Right lung (tissue), 2 donors: ENCODE measurements at regions not wholly inside any gene's neighbourhood (a gene's known extent, or its start where the extent isn't known, plus 50 kb on each side); places are given as distances from the start of the nearest gene placed in this dataset.

ENCODE experiments used
- DNase-seq, 2 donors: peaks; one replicate each; pipeline ENCODE4 v3.0.0-alpha.2; 2013

DNA sequence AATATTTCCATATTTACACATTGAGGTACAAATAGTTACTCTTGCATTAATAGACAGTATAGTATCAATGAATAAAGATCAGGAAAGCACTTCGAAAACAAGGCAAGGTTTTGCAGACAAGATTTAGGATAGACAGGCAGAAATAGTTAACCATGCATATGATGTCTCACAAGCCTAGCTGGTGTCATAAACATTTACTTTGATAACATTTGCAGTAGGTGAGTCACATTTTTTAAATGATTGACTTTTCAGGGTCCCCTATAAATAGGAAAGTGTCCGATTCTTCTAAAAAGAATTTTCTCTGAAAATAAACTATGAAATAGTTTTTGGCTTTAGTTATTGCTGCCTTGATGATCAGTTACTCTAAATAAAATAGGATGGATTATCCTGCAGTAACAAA, 162.1 kb downstream of the SNX18 start:
- no peak for DNase-seq

DNA sequence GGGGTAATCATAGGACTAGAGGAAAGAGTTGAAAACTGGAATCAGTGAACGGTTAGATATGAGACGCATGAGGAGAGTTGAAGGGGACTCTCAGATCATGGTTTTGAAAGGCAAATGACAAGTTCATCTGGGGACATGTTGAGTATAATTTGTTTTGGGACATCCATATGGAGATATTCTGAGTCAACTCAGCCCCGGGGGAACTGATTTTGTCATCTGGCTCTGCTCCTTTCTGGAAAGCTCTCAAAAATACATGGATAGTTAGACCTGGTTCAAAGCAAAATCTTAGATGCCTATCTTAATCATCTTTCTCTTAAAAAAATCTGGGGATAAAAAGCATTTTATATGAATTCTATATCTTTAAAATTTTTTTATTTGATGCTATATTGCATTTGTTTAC, 161.2 kb downstream of the SNX18 start:
- DNase-seq = no peak

DNA sequence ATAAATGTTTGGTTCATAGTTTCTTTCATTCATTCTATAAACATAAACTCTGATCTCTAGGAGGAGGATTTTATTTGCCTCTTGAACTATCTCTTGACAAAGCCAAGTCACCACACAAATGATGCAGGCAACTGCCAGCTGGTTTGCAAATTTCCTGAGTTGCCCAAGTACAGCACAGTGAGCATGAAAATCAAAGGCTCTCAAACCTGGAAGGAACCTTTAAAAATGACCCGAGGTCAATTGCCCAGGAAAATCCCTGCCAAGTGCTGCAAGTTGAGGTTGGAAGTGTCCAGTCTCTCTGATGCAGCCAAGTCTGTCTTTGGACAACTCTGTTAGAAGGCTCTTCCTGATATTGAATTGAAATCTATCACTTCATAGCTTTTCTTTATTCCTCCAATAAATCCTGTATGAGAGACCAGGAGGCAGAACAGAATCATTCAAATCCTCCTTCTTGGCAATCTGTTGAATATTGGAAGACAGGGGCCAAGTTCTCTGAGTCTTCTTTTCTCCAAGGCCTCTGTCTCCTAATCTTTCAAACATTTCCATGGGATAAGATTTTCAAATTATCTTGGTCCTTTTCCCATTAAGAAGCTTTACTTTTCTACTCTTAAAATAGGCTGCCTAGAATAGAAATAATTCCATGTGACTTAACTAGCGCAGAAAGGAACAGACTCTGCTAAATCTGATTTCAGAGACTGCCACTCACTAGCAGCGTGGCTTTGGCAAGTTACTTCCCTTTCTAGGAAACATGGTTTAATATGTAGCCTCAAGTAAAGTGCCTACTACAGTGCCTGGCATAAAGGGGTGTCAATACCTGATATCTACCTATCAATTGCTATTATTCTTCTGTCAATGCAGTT, 159.2 kb downstream of the SNX18 start:
- no peak for DNase-seq

DNA sequence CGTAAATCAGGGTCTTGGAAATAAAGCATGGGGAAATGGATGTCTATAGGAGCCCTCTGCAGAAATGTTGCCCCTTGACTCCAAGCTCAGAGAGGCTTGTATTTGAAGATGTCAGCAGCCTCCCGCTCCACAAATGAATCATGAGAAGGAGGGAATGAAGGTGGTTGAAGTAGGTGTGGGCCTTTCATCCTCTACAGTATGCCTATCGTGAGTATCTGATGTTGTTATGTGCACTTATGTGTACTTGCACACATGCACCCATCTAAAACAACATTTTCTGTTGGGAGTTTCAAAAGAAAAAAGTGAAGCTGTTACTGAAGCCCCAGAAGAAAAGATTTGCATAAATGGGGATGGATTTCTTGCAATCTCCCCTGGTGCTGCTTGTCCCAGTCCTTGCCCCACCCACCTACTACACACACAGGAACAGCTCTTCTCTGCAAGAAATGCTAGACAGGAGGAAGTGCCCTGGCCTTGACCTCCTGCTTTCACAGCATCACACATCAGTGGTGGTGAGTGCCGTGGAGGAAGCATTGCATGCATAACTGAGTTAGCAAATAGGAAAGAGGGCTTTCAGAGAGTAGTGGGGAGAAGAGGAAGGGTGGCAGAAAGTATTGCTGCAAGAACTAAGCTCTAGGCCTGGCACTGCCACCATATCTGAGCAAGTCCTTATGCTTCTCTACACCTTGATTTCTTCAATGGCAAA, 156.1 kb downstream of the SNX18 start:
- DNase-seq = no peak

DNA sequence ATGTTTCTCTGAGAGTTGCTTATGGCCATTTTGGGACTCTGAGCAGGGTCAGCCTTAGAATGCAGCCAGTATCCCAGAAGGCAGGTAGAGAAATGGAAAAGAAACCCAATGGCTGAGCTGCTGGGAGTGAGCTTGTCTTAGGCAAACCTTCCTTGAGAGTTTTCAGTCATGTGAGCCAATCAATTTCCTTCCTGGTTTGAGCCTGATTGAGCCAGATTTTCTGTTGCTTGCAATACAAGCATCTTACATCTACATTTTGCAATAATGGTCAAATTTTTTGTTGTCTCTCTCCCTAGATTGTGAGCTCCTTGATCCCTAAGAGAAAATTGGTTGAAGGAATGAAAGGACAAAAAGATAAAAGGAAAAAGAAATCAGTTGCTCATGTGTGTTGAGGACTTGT, 155.3 kb downstream of the SNX18 start:
- DNase-seq = no peak

DNA sequence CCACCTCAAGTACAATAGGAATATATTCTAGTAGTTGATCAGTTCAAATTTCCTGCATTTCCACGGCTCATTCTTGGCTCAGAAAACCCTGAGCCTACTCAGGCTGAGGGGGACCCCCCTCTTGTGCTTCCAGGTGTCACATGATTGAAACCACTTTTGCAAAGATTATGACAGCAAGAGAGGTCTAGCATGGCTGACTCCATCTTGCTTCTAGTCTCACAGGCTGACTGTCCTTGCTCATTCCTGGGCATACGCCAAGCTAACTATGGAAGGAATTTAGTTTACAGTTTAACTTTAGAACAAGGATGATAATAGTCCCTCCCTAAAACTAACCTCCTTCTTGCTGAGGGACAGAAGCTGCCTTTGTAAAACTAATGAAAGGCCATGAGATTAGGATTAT, 154.1 kb downstream of the SNX18 start:
- no peak for DNase-seq

DNA sequence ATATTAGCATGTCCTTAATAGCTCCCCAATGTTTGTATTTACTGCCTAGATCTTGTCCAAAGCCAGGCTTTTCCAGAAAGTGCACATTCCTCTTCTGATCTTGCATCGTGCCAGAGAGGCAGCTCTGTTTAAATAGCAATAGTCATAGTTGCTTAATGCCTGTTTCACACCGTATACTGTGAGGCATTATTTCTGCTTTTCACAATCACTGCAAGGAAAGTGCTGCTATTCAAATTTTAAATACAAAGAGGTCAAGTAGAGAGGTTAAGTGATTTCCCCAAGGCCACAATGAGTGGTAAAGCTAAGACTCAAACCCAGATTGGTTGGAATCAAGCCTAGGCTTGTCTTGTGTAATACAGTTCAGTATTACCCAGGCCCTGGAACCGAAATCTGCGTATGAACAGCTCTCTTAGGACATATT, 153.6 kb downstream of the SNX18 start:
- DNase-seq = peak; percentile 63 to 64

DNA sequence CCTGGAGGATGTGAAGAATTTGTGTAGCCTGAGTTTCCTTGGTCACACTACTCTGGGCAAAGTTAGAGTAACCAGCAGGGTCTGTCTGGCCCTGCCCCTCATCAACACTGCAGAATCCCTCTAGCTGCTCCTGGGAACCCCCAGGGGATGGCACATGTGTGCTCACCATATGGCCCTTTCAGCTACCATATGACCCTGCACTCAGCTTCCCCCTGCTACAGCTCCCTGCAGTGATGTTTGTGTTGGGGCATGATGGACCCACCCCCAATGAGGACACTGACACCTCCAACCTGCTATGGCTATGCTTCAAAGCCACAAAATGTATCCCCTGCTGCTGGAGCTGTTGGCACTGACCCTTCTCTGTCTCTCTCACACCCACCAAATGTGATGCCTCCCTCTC, 152.7 kb downstream of the SNX18 start:
- DNase-seq = no peak

DNA sequence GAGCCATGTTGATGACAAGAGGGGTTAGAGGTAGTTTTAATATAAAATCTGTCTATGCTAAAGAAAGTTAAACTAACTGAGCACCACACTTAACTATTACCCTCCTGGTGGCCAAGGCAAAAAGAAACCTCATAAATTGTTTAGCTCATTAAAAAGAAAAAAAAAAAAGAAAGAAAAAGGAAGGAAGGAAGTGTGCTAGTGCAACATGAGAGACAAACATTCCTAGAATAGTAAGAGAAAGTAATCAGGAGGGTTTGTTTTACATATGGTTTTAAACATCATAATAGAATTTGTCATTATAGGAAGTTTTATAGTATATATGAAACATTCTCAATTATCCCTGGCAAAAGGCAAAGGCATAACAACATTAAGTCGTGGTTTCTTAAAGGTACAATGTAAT, 152.3 kb downstream of the SNX18 start:
- DNase-seq = no peak

DNA sequence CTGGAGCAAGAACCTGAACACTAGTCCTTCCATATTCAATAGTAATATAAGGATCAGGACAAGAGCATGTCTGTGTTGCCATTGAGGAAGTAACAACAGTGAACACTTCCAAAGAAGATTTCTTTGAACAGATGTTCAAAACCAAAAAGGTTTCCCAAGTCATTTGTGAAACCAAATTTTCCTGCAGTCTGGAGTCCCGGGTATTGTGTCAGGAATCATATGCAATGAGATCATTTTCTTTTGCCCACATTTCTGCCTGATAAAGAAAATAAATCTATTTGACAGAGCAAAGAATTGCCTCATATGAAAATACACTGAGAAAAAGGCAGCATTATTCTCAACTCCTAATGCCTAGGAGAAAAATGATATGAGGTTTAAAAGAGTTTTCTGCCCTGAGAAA, 151.7 kb downstream of the SNX18 start:
- DNase-seq = no peak

DNA sequence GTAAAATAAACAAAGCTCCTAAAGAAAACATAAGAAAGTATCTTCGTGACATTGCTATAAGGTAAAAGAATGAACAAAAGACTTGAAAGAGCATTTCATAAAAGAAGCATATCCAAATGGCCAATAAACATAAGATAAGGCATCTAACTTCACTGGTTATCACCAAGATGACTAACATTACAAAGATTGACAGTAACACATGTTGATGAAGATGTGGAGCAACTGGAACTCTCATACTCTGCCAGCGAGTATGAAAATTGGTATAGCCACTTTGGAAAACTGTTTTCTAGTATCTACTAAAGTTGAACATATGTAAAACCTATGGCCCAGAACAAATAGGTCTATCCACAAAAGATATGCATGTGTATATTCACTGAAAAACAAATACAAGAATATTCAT, 150.5 kb downstream of the SNX18 start:
- no peak for DNase-seq

DNA sequence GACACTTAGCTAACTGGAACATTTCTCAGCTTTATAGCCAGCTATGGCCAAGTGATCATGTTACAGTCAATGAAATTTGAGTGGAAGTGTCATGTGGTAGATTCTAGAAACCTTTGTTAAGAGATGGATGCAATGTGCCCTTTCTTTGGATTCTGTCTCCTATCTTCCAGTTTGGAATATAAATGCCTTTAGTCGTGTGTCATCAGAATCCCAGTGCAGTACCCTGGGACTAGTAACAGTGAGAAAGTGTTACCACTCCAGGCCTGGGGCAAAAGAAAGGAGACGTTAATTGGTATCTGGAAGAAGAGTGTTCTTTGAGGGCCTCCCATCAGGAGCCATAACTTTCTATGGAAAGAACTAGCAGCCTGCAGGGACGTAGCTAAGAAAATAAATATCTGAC, 149.6 kb downstream of the SNX18 start:
- DNase-seq = no peak

DNA sequence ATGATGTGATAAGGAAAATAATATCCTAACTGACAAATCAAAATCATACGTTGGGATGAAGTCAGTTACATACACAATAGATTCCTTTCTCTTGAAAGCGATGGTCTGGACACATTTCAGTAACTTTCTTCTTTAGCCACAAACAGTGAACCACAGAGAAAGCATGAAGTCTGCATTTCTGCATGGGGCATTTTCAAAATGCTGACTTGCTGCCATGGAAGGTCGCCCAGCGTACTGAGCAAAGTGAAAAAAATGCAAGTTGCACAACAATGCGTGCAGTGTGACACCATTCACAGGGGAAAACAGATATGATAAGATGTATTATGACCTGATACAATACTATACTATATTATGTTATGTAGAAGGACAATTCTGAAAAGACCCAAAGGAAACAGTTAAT, 146.3 kb downstream of the SNX18 start:
- no peak for DNase-seq

DNA sequence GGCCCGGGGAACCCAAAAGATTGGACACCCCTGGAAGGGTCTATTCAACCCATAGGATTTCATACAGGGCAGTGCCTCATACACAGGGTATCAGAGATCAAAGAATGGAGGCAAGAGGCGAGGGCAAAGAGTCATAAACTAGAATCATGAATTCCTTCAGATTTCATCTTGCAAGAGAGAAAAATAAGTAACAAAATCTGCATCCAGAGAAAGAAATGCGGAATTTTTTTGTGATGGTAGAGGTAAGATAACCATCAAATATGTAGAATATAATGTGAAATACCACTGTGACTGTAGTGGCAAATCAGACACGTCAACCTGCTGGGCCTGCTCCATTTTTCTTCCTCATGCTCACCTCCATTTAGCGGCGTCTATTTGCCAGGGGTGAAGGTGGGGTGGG, 143.6 kb downstream of the SNX18 start:
- DNase-seq = no peak

DNA sequence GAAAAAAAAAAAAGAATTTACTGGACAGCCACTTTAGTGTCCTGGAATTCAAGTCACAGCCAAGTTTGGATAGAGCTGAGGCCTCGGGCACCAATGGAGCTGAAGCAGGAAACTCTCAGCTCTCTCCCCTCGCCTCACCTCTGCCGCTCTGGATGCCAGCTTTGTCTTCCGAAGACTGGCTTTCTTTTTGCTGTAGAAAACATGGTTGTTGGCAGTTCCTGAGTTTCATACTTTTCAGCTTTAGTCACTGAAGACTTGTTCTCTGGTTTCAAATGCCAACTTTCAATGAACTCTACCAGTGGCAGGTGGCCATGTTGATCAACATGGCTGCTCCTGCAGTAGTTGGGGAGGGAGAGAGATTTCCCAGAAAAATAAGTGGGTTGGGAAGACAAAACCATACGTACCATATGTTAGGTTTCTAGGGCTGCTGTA, 142.2 kb downstream of the SNX18 start:
- DNase-seq = no peak

DNA sequence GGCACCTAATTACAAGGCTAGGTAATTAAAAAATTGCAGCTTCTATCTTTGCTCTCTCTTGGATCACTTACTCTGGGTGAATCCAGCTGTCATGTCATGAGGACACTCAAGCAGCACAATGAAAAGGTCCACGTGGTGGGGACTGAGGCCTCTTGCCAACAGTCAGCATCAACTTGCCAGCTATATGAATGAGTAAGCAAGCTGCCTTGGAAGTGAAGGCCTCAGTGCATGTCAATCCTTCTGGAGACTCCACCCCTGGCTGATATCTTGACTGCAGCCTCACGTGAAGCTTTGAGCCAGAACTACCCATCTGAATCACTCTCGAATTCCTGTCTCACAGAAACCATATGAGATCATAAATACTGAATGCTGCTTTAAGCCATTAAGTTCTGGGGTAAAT, 140.5 kb downstream of the SNX18 start:
- no peak for DNase-seq

DNA sequence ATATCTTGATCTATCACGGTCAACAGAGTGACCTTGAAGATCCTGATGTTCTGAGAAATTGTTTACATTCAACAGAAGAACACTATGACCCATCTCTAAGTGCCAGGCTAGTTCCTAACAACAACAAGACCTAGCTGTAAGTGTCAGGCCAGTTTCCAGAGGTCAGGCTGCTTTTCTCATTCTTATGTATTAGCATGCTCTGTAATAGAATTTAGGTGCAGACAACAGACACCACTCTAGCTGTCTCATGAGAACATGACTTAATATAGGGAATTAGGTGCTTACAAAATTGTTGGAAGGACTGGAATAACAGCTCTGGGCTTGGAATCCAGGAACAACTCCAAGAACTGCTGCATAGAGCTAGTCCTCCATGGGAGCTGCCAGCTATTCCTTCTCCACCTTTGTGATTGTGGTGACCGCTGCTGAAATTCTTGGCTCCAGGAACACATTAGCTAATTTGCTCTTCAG, 138.7 kb downstream of the SNX18 start:
- no peak for DNase-seq

DNA sequence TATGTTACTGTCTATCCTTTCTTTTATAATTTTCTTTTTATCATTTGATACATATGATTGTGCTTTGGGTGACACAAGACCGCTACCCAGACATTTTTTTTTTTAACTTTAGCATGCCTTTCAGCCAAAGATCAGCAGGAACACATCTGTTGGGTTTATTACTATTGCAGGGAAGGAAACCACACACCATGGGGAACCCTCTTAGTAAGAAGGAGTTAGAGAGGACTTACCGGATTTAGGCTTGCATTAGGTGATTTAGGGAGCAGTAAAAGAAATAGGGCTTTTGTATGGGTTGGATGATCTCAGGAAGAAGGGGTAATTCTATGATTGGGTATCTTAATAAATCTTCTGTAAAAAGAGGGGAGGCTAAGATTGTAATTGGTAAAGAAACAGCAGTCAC, 138.2 kb downstream of the SNX18 start:
- DNase-seq = no peak

DNA sequence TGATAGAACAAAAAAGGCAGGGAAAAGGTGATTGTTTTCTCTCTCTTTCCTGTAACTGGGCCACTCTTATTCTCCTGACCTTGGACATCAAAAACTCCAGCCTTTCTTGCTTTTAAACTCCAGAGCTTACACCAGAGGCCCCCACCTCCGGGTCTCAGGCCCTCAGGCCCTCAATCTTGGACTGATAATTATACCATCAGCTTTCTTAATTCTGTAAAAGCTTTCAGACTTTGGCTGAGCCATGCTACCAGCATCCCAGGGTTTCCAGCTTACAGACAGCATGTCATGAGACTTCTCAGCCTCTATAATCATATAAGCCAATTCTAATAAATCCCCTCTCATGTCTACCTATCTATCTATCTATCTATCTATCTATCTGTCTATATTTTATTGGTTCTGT, 137.7 kb downstream of the SNX18 start:
- DNase-seq = no peak

DNA sequence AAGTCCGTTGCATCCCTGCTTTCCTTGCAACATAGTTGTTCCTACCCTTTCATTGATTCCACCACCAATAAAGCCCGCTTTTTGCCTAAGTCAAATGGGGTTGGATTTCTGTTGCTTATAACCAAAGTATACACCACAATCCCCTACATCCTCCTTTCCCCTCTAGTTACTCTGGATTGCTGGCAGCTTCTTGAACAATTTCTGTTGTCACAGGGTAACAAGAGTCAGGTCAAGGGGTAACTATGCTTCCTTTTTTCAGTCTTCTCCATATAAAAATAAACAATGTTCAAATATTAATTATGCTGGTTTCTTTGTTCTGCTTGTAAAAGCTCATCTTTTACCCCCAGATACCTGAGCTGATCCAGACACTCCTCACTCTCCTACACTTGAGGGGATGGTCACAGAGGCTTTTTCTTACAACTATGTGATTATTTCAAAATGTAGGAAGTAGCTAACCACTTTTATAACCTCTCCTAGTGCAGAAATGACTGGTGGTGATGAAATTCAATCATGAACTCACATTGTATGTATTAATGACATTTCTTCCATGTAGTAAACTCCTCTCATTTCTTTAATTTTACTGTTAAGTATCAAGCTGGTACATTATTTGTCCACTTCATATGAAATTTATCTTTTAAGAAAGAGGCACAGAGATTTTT, 136.5 kb downstream of the SNX18 start:
- DNase-seq = no peak

DNA sequence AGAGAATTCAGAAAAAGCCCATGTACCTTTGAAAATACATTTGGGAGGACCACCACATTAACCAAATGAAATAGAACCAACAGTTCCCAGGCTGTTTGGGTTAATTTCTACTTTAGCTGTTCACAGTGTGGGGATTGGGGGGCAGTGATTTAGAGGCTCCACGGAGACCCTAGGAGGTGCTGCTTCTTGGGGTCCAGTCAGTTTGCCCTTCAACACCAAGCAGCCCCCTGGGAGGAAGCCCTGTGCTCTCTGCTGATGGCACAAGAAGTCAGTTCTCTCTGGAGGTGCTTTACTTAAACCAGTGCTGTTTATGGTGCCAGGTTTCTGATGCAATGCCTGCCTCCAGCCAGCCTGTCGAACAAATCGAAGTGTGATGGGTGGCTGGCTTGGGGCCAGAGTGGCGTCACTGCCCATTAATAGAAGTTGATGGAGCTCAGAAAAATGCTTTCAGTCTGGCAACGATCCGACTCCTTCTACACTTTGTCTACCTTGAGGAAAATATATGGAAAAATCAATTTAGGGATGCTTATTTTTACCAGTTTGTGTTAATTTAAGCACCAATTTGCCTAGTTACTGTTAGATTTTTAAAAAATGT, 134.0 kb downstream of the SNX18 start:
- no peak for DNase-seq

DNA sequence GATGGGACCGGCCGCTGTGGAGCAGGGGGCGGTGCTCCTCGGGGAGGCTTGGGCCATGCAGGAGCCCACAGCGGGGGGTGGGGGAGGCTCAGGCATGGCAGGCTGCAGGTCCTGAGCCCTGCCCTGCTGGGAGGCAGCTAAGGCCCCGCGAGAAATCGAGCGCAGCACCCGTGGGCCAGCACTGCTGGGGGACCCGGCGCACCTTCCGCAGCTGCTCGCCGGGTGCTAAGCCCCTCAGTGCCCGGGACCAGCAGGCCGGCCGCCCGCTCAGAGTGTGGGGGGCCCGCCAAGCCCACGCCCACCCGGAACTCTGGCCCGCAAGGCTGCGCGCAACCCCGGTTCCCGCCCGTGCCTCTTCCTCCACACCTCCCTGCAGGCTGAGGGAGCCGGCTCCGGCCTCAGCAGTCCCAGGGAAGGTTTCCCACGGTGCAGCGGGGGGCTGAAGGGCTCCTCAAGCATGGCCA, 131.5 kb downstream of the SNX18 start:
- DNase-seq = no peak
